Sciatic nerve (tissue), 2 donors: ENCODE measurements at regions not wholly inside any gene's neighbourhood (a gene's known extent, or its start where the extent isn't known, plus 50 kb on each side); places are given as distances from the start of the nearest gene placed in this dataset.

Source experiments
- ATAC-seq: fragments of 200-7000 bp; cut with Tn5 transposase; one replicate; pipeline ENCODE4 v1.9.1; 2020; ENCODE audit warnings: mild to moderate bottlenecking, moderate library complexity
- DNase-seq: peaks from one replicate; pipeline ENCODE4 v3.0.0-alpha.2; 2020; ENCODE audit warnings: low spot score
- intact Hi-C: fragments of 100-400 bp; cut with DNase I; formaldehyde crosslinking; loops from one replicate; pipeline ENCODE4 v1.14.2; 2022
- donor health status: DM: no; HTN: no; CAD: no.
- donor health status: DM: no; HTN: no; CAD: no.

GRCh38 chr20:48425321-48425720 is 402.5 kb downstream of the PREX1 start:
- no peak for ATAC-seq
- no peak for DNase-seq
- intact Hi-C loops = no loop called here

- intact Hi-C loops = no loop called here
- DNase-seq = no peak
- no peak for ATAC-seq
Measured at GRCh38 chr20:48422242-48422960, 405.4 kb downstream of the PREX1 start.

- no peak for DNase-seq
- intact Hi-C loops = no loop called here
- no peak for ATAC-seq
Measured at GRCh38 chr20:48421547-48421946, 406.3 kb downstream of the PREX1 start.

GRCh38 chr20:48420176-48420575 is 407.6 kb downstream of the PREX1 start:
- ATAC-seq (no peak), DNase-seq (no peak)
- intact Hi-C loops = no loop called here

- ATAC-seq (no peak), DNase-seq (no peak)
- intact Hi-C loops = no loop called here
Measured at GRCh38 chr20:48419173-48419572, 408.6 kb downstream of the PREX1 start.

- intact Hi-C loops = no loop called here
- DNase-seq (no peak), ATAC-seq (no peak)
Measured at GRCh38 chr20:48416002-48416401, 411.8 kb downstream of the PREX1 start.

GRCh38 chr20:48414786-48415185 is 413.0 kb downstream of the PREX1 start:
- ATAC-seq (no peak), DNase-seq (no peak)
- intact Hi-C loops = no loop called here

- DNase-seq (no peak), ATAC-seq (no peak)
- intact Hi-C loops = no loop called here
Measured at GRCh38 chr20:48411919-48412522, 415.8 kb downstream of the PREX1 start.

GRCh38 chr20:48411245-48411644 is 416.6 kb downstream of the PREX1 start:
- DNase-seq (no peak), ATAC-seq (peak; percentile 70)
- intact Hi-C loops = no loop called here

- intact Hi-C loops = no loop called here
- ATAC-seq (no peak), DNase-seq (no peak)
Measured at GRCh38 chr20:48409055-48409615, 418.7 kb downstream of the PREX1 start.

GRCh38 chr20:48407710-48408109 is 420.1 kb downstream of the PREX1 start:
- ATAC-seq = no peak
- intact Hi-C loops = no loop called here
- DNase-seq = no peak

- ATAC-seq = no peak
- DNase-seq = no peak
- intact Hi-C loops = no loop called here
Measured at GRCh38 chr20:48406912-48407340, 420.9 kb downstream of the PREX1 start.

- DNase-seq (no peak), ATAC-seq (no peak)
- intact Hi-C loops = no loop called here
Measured at GRCh38 chr20:48406498-48406897, 421.3 kb downstream of the PREX1 start.

- intact Hi-C loops = no loop called here
- ATAC-seq (no peak), DNase-seq (no peak)
Measured at GRCh38 chr20:48405909-48406308, 421.9 kb downstream of the PREX1 start.

- intact Hi-C loops = no loop called here
- ATAC-seq (no peak), DNase-seq (no peak)
Measured at GRCh38 chr20:48404598-48404997, 423.2 kb downstream of the PREX1 start.

- ATAC-seq (no peak), DNase-seq (no peak)
- intact Hi-C loops = no loop called here
Measured at GRCh38 chr20:48403167-48403761, 424.5 kb downstream of the PREX1 start.

- DNase-seq (no peak), ATAC-seq (no peak)
- intact Hi-C loops = no loop called here
Measured at GRCh38 chr20:48401359-48401758, 426.4 kb downstream of the PREX1 start.

GRCh38 chr20:48400009-48400408 is 427.8 kb downstream of the PREX1 start:
- no peak for DNase-seq
- intact Hi-C loops = no loop called here
- no peak for ATAC-seq

GRCh38 chr20:48398506-48399449 is 429.0 kb downstream of the PREX1 start:
- ATAC-seq (peak; percentile 61), DNase-seq (no peak)
- intact Hi-C loops = no loop called here
